CD1c-positive myeloid dendritic cell (primary cell): ENCODE measurements at regions not wholly inside any gene's neighbourhood (a gene's known extent, or its start where the extent isn't known, plus 50 kb on each side); places are given as distances from the start of the nearest gene placed in this dataset.

Experiments used
- DNase-seq: peaks from one replicate; pipeline ENCODE4 v3.0.0-alpha.2; 2016; ENCODE audit errors: extremely low spot score

DNA sequence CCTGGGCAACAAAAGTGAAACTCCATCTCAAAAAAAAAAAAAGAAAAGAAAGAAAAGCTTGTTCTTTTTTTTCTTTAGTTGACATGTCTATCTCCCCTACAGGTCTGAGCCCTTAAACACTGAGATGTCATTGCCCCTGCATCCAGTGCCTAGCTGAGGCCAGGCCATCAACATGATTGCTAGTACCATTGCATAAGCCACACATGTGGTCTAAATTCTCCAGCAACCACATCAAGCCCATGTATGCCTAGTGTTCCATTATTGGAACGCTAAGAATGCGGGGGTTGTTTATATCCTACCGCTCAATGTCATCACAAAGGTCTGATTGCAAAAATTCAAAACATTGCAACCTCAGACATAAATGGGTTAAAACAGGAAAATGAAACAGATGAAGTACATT lies 62.7 kb downstream of the NPTX2 start:
- DNase-seq = no peak

DNA sequence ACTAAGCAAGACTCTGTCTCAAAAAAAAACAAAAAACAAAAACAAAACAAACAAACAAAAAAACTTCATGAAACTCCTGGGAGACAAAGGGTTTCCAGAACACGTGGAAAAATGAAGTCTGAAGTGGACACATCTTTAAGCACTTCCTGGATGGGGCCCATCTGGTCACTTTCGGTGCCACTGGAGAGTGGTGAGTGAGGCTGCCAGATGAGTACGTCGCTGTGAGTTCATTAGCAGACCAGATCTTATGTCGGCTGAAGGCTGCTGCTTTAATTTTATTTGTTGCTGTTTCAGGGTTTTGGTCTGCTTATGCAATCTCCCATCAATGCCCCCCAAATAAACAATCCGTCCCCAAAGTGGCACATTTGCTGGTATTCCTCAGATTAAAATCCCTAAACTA lies 64.4 kb downstream of the NPTX2 start:
- no peak for DNase-seq

DNA sequence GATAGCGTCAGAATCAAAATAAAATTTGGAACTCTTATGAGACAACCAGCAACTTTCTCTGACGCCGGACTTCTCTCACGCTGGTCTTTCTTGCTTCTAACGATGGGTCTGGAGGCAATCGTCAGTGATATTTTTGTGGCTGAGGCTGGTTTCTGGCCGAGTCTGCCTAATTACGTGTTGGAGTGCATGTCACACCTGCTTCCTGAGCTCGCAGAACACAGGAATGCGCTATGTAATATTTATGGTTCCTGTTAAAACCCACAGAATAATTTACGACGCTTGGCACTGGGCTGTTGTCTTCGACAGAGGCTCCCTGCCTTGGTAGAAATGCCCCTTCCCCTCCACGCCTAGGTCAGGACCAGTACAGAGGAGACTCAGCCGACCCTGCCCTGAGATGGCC lies 64.9 kb downstream of the NPTX2 start:
- DNase-seq = no peak

DNA sequence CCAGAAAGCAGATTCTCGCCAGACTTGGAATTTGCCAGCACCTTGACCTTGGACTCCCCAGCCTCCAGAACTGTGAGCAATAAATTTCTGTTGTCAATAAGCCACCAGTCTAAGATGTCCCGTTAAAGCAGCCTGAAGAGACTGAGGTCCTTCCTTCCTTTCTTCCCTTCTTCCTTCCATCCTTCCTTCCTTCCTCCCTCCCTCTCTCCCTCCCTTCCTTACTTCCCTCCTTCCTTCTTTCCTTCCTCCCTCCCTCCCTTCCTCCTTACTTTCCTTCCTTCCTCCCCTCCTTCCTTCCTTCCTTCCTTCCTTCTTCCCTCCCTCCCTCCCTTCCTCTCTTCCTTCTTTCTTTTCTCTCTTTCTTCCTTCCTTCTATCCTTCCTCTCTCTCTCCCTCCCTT lies 66.4 kb downstream of the NPTX2 start:
- no peak for DNase-seq

DNA sequence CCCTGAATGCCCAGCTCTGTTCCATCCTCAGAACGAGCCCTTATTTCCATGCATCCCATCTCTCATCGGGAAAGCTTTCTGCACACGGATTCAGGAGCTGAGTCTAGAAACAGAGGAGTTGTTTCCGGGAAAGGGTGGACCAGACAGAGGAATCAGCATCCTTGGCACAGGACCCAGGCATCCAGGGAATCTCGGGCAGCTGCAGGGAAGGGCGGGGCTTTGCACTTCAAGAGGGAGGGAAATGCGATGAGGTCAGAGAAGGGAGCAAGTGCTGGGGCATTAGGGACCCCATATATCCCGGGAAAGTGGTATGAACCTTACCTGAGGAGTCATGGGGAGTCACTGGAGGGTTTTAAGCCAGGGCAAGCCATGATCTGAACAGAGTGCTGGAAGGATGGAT lies 68.5 kb downstream of the NPTX2 start:
- DNase-seq = no peak

DNA sequence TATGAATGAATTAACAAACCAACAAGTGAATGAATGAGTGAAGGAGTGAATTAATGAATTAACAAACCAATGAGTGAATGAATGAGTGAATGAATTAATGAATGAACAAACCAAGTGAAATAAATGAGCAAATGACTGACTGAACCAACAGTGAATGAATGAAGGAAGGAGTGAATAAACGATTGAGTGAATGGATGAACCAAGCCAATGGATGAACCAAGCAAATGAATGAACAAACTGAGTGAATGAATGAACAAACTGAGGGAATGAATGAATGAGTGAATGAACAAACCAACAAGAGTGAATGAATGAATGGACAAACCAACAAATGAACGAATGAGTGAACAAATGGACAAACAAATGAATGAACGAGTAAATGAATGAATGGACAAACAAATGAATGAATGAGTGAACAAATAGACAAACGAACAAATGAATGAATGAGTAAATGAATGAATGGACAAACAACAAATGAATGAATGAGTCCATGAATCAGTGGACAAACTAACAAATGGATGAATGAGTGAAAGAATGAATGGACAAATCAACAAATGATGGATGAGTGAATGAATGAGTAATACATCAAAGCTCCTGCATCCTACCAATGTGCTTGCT lies 69.5 kb downstream of the NPTX2 start:
- no peak for DNase-seq

DNA sequence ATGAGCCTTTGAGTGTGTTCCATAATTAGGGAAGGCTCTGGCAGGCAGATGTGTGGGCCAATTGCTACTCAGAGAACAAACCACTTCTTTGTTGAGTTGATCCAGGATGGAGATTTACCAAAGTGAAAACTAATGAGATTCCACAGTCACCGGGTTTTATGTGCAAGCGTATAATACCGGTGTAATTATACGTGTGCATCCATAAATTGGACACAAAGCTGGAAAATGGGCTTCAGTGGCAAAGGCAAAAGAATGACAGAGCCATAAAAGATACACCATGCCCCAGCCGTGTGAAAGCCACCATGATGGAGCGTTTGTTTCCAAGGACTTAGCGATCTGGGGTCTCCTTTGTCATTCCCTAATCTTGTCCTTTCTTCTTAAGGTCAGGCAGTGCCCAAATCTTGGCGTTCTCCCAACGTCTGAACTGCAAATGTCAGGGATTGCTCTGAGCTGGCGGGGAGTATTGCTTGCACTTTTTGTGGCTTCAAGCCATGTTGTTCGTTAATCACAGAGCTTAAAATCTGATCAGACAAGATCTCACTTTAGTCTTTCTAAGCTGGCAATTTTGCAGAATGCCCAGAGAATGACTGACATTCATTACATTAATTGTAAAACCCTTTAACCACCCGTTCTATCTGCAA lies 70.1 kb downstream of the NPTX2 start:
- DNase-seq = no peak

DNA sequence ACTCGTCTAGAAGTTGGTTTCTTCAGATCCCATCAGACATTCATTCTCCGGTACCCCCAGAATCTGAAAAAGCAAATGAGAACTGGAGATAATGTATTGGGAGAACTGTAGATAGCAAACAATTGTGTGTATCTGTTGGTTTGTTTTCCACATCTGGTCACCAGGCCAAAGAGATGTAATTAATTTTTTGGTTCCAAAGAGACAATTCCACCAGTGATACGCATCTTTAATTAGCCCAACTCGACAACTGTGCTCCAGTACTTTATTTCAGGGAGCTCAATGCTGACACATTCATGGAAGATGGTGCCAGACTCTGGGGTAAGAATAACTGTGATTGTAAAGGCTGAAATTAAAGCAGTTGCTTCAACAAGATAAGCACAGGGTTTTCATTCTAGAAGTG lies 74.5 kb downstream of the NPTX2 start:
- DNase-seq = no peak

DNA sequence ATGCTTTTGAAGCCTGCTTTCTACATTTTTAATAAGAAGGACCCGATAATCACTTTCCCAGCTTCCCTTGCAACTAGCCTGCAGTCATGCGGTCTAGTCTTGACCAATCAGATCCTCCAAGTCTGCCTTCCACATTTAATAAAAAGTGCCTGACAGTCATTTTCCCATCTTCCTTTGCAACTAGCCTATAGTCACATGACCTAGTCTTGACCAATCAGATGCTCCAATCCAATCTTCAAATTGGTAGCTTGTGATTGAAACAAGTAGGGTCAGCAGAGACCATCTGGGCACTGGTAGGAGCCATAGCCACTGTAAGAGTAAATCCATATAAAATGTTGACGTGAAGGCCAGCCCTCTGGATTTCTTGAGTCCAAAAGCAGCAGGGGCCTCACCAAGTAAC lies 80.0 kb downstream of the NPTX2 start:
- no peak for DNase-seq

DNA sequence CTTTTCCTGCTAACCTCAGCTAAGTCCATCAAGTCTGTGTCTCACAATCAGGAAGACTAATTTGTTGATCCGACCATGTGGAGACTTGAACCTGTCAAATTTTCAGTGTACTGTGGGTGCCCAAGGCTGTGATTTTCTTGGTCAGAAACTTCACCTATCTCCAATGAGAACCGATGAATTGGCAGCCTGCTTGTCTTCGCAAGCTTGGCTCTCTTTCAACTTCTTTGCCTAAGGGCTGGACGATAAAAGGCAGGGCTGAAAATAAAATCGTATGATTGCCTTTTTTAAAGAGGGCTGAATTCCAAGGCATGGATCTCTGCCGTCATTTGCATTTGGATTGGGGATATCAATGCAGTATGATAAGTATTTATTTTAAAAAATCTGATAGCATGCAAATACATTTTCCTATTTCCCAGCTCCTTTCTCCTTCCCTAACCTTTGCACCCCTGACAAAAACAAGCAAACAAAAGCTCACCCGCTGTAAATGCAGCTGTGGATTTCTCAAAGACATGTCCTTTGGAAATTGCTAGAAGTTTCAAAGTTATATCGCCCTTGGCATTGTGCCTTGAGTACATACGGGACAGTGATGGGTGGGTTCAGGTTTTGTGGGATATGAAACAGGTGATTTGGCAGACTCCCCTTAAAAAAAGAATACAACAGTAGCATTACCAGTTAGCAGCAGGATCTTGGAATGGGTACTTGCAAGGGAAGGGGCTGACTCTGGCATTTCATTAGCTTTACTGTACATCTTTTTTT lies 80.6 kb downstream of the NPTX2 start:
- no peak for DNase-seq

DNA sequence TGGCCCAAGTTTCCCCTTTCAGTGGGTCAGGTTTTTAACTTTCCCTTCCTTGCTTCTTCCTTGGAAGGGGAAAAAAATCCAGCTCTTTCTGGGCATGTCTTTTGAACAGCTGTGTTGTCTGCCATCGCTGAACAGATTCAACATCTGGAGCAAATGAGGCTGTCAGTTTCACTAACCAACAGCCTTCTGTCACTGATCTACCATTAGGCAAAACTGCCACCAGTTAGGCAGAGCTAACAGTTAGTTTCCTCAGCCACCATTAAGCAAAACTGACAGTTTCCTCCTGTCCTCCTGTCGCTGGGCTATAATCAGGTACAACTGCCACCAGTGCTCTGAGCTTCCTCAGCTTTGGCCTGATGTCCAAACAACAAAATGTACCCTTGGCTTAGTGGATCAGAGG lies 81.9 kb downstream of the NPTX2 start:
- no peak for DNase-seq

DNA sequence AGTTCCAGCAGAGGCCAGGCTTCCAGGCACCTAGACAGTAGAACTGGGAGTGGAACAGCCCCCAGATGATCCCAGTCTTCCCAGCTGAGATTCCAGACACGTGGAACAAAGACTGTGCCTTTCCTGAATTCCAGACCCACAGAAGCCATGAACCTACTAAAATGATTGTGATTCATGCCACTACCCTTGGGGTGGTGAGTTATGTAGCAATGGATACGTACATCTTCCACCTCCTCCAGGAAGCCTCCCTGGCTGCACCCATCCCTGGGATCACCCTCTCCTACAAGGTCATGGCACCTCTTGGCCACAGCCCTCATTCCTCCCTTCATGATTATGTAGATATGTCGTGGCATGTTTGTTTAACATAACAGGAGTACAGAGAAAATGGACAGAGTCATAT lies 83.4 kb downstream of the NPTX2 start:
- DNase-seq = no peak

DNA sequence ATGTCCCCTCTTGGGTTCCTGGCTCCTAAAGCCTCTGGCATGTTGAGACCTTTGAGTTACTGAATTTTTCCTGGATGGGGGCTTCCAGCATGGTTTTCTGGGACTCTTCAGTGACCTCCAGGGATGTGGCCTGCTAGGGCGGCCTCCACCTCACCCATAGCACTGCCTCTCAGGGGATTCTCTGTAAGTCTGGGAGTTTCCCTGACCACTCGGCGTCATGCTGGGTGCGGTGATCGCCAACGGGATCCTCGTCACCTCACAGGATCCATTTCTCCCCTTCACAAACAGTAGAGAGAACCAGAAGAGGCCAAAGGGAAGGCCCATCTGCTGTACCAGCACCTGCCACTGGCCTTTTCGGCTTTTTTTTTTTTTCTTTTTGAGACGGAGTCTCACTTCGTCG lies 84.3 kb downstream of the NPTX2 start:
- no peak for DNase-seq

DNA sequence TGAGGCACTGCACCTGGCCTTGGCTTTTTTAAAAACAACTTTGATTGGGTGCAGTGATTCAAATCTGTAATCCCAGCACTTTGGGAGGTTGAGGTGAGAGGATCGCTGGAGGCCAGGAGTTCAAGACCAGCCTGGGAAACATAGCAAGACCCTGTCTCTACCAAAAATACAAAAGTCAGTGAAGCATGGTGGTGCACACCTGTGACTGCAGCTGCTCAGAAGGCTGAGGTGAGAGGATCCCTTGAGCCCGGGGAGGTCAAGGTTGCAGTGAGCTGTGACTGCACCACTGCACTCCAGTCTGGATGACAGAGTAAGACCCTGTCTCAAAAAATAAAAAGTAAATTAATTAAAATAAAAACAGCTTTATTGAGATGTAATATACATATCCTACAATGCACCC lies 84.9 kb downstream of the NPTX2 start:
- no peak for DNase-seq

DNA sequence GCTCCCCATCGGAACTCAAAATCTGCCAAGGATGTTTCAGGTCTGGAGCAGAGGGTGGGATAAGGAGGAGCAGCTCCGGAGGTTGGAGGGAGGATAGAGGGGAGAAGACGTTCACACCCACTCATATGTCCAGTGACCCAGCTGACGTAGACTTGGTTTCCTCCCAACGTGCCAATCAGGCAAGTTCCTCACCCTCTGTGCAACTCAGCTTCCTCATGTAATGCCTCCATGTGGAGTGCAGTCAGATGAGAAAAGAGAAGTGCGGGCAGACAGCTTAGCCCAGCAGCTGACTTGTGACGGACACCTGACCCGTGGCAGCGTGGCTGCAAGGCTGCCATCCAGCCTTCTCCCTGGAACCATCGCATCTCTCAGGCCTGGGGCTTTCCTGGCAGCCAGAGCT lies 86.8 kb downstream of the NPTX2 start:
- peak; percentile 41 for DNase-seq

DNA sequence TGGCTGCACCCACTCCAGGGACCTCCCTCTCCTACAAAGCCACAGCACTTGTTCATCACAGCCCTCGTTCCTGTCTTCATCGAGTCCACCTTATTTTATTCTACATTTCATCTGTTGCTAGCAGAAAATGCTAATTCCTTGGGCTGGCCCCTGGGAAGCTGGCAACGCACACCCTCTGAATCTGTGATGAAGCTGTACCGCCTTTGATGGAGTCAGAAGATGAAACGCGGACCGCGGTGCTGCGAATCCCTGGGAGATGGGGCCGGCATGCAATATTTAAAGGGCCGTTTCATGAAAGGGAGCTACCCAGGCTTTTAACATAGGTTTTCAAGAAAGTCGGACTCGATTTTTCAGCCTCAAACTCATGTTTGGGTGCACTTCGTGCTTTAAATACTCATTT lies 88.5 kb downstream of the NPTX2 start:
- no peak for DNase-seq

DNA sequence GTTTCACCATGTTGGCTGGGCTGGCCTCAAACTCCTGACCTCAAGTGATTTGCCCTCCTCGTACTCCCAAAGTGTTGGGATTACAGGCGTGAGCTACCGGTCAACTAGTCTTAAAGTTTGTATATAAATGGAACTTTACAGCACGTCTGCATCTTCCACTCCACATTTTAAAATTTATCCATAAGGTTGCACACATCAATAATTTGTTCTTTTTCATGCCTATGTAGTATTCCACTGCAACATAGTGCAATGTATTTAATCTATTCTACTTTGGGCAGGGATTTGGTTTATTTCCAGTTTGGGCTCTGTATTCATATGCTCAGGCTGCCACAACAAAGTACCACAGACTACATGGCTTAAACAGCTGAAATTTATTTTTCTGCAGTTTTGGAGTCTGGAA lies 90.0 kb downstream of the NPTX2 start:
- no peak for DNase-seq

DNA sequence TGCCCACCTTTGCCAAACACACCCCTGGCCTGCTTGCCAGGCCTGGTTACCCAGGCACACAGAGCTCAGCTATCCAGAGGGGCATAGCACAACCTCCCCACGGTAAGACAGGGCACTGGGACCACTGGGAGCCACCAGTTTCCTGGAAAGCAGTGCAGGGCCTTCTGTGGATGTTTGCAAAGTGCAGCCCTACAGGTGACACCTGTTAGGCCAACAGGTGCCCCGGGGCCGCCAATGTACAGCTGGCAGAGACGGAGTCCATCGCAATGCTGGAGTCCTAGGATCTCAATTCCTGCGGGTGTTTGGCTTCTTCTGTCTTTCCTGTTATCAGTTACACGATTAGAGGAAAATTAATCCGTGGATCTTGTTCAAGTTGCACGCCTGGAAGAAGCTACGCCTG lies 94.9 kb downstream of the NPTX2 start:
- DNase-seq = no peak

DNA sequence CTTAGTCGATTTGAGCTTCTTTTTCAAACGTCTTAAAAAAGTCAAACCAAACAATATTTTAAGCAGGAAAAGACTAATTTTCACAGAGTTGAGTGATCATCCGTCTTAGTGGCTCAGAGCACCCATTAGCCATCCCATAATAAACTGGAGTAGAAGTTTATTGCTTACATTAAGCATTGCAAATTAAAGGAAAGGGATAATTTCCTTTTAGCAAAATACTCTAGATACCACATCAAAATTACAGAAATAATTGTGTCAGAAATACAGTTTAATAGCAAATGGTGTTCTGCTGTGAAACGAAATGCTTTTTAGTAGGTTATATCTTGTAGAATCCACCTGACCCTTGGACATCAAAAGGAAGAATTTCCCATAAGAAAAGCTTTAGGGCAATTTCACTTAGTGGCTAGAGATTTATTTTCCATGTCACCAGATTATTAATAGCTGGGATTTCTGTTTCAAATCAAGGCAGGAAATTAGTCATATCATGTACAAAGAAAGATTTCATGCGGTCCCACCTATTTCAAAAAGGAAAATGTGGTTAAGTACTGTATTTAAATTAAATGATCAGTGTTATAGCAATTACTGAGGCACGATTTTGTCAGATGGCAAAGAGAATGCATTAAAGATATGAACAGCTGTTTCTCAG lies 96.2 kb downstream of the NPTX2 start:
- DNase-seq = no peak

DNA sequence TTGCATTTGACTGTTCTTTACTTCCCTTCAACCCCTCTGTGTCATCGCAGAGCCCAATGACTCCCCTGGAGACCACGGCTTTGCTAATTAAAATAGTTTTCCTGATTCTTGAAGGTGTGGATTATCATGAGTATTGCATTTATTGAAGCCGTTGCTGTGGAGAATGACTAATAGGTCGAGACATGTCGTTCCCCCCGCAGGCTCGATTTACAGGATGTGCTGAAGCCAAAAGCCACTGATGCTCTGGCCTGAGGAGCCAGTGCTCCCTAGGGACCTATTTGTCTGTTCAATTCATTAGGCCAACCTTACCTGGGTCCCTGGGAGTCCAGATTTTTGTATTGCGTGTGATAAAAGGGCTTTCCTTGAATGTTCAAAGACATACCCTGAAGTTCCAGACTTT lies 102.3 kb downstream of the NPTX2 start:
- DNase-seq = no peak

DNA sequence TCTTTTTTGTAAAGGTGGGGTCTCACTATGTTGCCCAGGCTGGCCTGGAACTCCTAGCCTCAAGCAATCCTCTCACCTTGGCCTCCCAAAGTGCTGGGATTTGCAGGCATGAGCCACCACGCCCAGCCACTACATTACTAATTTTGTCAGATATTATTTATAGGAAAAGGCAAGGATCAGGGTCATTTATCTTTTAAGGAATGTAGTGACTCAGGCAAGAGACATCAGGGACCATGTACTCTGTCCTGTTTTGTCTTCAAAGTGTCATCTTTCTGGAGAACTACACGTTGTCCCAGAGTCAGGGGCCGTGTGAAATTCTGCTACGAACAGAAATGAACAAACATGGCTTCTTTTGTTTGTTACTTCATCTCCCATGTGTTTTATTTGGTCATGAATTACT lies 105.3 kb downstream of the NPTX2 start:
- no peak for DNase-seq

DNA sequence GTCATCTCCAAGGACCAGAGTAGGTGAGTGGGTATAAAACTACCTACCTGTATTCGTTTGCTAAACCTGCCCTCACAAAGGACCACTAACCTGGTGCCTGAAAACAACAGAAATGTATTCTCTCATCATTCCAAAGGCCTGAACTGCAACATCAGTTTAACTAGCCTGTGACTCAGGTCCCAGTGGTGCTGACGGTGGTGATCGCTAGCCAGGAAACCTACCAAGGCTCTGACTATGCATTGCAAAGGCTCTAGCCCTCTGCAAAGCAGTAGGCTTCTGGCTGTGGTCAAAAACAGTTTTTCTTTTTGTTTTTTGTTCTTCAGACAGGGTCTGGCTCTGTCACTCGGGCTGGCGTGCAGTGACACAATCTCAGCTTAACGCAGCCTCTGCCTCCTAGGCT lies 107.5 kb downstream of the NPTX2 start:
- DNase-seq = no peak

DNA sequence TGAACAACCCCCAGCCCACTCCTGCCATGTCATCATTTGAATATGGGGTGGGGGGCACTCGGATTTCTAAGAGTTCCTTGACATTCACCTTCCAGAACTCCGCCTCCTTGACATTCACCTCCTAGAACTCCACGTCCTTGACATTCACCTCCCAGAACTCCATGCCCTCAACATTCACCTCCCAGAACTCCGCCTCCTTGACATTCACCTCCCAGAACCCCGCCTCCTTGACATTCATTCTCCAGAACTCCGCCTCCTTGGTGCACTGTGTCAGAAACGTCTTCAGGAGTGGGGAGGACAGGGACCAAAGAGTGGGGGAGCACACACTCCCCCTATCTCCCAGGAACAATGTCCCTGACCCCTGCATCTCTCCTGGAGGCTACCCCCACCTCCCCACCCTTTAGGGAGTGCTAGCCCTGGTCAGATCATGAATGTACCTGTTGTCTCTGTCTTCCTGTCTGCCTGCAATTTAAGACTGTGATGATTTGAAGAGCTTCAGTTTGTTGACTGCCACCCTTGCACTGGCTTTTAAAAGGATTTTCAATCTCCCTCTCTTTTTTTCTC lies 110.1 kb downstream of the NPTX2 start:
- no peak for DNase-seq
